Lung (tissue), 11 donors: ENCODE measurements at regions not wholly inside any gene's neighbourhood (a gene's known extent, or its start where the extent isn't known, plus 50 kb on each side); places are given as distances from the start of the nearest gene placed in this dataset.

Experiments
- ATAC-seq: fragments of 200-7000 bp; cut with Tn5 transposase; one replicate; pipeline ENCODE4 v1.9.1; 2020; ENCODE audit warnings: moderate number of reproducible peaks; ENCODE audit not compliant: insufficient read depth, low FRiP score
- DNase-seq, 3 donors: peaks; one replicate each; pipeline ENCODE4 v3.0.0-alpha.2; 2013 to 2017
- H3K27ac ChIP-seq, 2 donors: one replicate each; pipeline ENCODE4 v1.5.1; 2013; ENCODE audit warnings: mild to moderate bottlenecking in 2 of 2, moderate library complexity in 2 of 2, control low read depth in 1 of 2, inconsistent platforms in 1 of 2, low read depth in 1 of 2, low read length in 1 of 2
- H3K27me3 ChIP-seq, 3 donors: one replicate each; pipeline ENCODE4 v1.5.1; 2013; ENCODE audit warnings: low read length in 2 of 3; ENCODE audit not compliant: control insufficient read depth in 3 of 3, insufficient read depth in 3 of 3
- H3K36me3 ChIP-seq, 4 donors: one replicate each; pipeline ENCODE4 v1.5.1; 2013; ENCODE audit warnings: low read length in 4 of 4, mild to moderate bottlenecking in 1 of 4, moderate library complexity in 1 of 4; ENCODE audit not compliant: control insufficient read depth in 4 of 4, insufficient read depth in 4 of 4
- H3K4me1 ChIP-seq, 5 donors: one replicate each; pipeline ENCODE4 v1.5.1; 2013; ENCODE audit warnings: low read length in 5 of 5, mild to moderate bottlenecking in 2 of 5, moderate library complexity in 1 of 5; ENCODE audit not compliant: control insufficient read depth in 5 of 5, insufficient read depth in 5 of 5
- H3K4me3 ChIP-seq: one replicate; pipeline ENCODE4 v1.5.1; 2013; ENCODE audit warnings: mild to moderate bottlenecking, control low read depth, moderate library complexity
- H3K9ac ChIP-seq, 2 donors: one replicate each; pipeline ENCODE4 v1.5.1; 2013; ENCODE audit warnings: low read length in 2 of 2, control low read depth in 1 of 2; ENCODE audit not compliant: insufficient read depth in 1 of 2
- H3K9me3 ChIP-seq, 4 donors: one replicate each; pipeline ENCODE4 v1.5.1; 2013; ENCODE audit warnings: low read length in 3 of 4, mild to moderate bottlenecking in 1 of 4, moderate library complexity in 1 of 4; ENCODE audit not compliant: control insufficient read depth in 4 of 4, insufficient read depth in 3 of 4
- CTCF ChIP-seq: IDR thresholded peaks from 2 replicates; pipeline ENCODE4 v1.5.1; 2012; ENCODE audit warnings: mild to moderate bottlenecking; ENCODE audit errors: control extremely low read depth, extremely low read depth
- WGBS, 2 donors: extraction: QIAGEN DNeasy Blood & Tissue Kit; methylation state at CpG; one replicate each; pipeline ENCODE4 v1.1.7; 2013; 5-methylcytosine and 5-hydroxymethylcytosine counted together
- donor health status: control.
- donor health status: control.
- donor health status: Bipolar disorder and iron deficiency.
- donor health status: healthy.
- donor health status: DM: yes; HTN: yes; CAD: no.

DNA sequence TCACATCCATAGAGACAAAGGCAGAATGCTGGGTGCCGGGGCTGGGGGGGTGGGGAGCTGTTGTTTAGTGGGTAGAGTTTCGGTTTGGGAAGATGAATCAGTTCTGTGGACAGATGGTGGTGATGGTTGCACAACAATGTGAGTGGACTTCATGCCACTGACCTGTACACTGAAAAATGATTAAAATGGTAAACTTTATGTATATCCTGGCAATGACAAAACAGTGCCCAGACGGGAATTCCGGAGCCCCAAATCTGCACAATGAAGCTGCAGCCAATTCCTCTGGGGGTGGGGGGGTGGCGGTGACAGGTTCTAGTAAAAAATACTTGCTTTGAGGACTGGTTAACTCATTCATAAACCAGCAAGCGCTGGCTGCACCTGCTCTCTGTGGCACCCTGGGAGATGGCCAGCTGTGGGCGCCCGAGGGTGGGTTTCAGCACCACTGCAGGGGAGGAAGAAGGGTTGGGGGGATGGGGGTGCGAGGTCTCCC is 81.8 kb upstream of the HPCAL1 start:
- 78 to 79% methylated on average over 9 of the region's 9 CpGs for WGBS, 2 donors
- DNase-seq: no peak
- ATAC-seq: no peak
- Histone ChIP-seq H3K9ac (no peak overlapping the region), H3K36me3 (no peaks in the 10 kb centered on the region), H3K4me3 (no peak overlapping the region), H3K27me3 (peaks cover 0 to 1% (median 0%) of the 10 kb centered on the region in 3 donors), H3K27ac (no peak overlapping the region), H3K9me3 (no peaks in the 10 kb centered on the region), H3K4me1 (peaks cover 0 to 11% (median 0%) of the 10 kb centered on the region in 5 donors)
- no peak for TF ChIP-seq CTCF

DNA sequence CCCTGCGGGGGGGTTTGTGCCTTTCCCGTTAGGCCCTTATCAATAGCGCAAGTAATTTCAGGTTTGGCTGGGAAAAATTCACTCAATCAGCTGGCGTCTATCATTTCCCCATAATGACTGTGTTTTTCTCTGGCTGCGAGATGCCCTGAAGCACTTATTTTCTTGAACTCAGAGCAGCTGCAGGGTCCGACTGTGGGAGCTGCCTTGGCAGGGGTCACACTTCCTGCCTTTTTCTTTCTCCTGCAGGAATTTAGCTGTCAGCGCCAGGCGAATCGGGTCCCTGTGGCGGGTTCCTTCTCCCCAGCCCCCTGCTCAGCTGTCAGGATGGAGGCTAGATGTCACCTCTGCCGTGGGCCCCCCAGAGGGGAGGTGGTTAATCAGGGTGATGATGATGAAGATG is 81.3 kb upstream of the HPCAL1 start:
- no peaks in the 10 kb centered on the region for H3K36me3 ChIP-seq

GRCh38 chr2:10221976-10222870 is 80.5 kb upstream of the HPCAL1 start:
- no peak for DNase-seq
- no peaks in the 10 kb centered on the region for H3K36me3 ChIP-seq
- WGBS, 2 donors: 76 to 86% methylated on average over 19 of the region's 19 CpGs
- no peak for TF ChIP-seq CTCF
- peaks cover 0 to 11% (median 0%) of the 10 kb centered on the region in 5 donors for H3K4me1 ChIP-seq
- H3K9ac ChIP-seq: no peak overlapping the region
- H3K27ac ChIP-seq: no peak overlapping the region
- ATAC-seq: no peak
- H3K27me3 ChIP-seq: no peaks in the 10 kb centered on the region
- no peaks in the 10 kb centered on the region for H3K9me3 ChIP-seq
- no peak overlapping the region for H3K4me3 ChIP-seq

More for the DNA sequence above, 81.3 kb upstream of the HPCAL1 start:
- no peaks in the 10 kb centered on the region for H3K27me3 ChIP-seq
- H3K4me1 ChIP-seq: peaks cover 0 to 11% (median 0%) of the 10 kb centered on the region in 5 donors
- DNase-seq (peak in 2 of 3 donors; percentile 23 to 28), ATAC-seq (no peak)
- no peaks in the 10 kb centered on the region for H3K9me3 ChIP-seq
- WGBS, 2 donors: 71 to 73% methylated on average over 11 of the region's 11 CpGs
- no peak overlapping the region for H3K27ac ChIP-seq
- H3K4me3 ChIP-seq: no peak overlapping the region
- no peak for TF ChIP-seq CTCF
- H3K9ac ChIP-seq: no peak overlapping the region
